ENCODE measurements at regions not wholly inside any gene's neighbourhood (a gene's known extent, or its start where the extent isn't known, plus 50 kb on each side); places are given as distances from the start of the nearest gene placed in this dataset.
"Not testable (repeated sequence)": the region's sequence is repeated elsewhere in the genome, so short reads cannot be mapped to it uniquely, and the experiment has no call there.

- ATAC-seq (ENCODE audit: low read depth) = no peak
- no peaks in the 10 kb centered on the region for H3K9me3 Mint-ChIP-seq
- H3K4me3 Mint-ChIP-seq = no peak overlapping the region
- no peaks in the 10 kb centered on the region for H3K4me1 Mint-ChIP-seq
- no peaks in the 10 kb centered on the region for H3K27me3 Mint-ChIP-seq
- DNase-seq (ENCODE audit: low spot score in 2 of 2) = no peak
- no peak overlapping the region for H3K27ac Mint-ChIP-seq
- no peaks in the 10 kb centered on the region for H3K36me3 Mint-ChIP-seq
These were observed 78.4 kb upstream of the RAP1B start for GRCh38 chr12:68532204-68532886.

GRCh38 chr12:68532887-68533248, 77.8 kb upstream of the RAP1B start:
- Mint-ChIP-seq H3K4me1 (no peaks in the 10 kb centered on the region), H3K27ac (no peak overlapping the region), H3K27me3 (no peaks in the 10 kb centered on the region)

GRCh38 chr12:68534108-68534507, 76.6 kb upstream of the RAP1B start:
- H3K4me1 Mint-ChIP-seq = no peaks in the 10 kb centered on the region
- H3K36me3 Mint-ChIP-seq = no peaks in the 10 kb centered on the region
- H3K9me3 Mint-ChIP-seq = no peaks in the 10 kb centered on the region
- DNase-seq (ENCODE audit: low spot score in 2 of 2) (no peak), ATAC-seq (ENCODE audit: low read depth) (no peak)
- H3K27me3 Mint-ChIP-seq = no peaks in the 10 kb centered on the region
- H3K4me3 Mint-ChIP-seq = no peak overlapping the region
- H3K27ac Mint-ChIP-seq = no peak overlapping the region

More at GRCh38 chr12:68532887-68533248, 77.8 kb upstream of the RAP1B start:
- DNase-seq (ENCODE audit: low spot score in 2 of 2) (no peak), ATAC-seq (ENCODE audit: low read depth) (no peak)
- Mint-ChIP-seq H3K4me3 (no peak overlapping the region), H3K36me3 (no peaks in the 10 kb centered on the region), H3K9me3 (no peaks in the 10 kb centered on the region)

GRCh38 chr12:68536885-68537485, 73.7 kb upstream of the RAP1B start:
- DNase-seq (ENCODE audit: low spot score in 2 of 2) (no peak), ATAC-seq (ENCODE audit: low read depth) (no peak)
- Mint-ChIP-seq H3K9me3 (peaks cover 6% of the 10 kb centered on the region), H3K27ac (no peak overlapping the region), H3K4me3 (no peak overlapping the region), H3K27me3 (peaks cover 2% of the 10 kb centered on the region), H3K36me3 (peaks cover 3% of the 10 kb centered on the region), H3K4me1 (no peaks in the 10 kb centered on the region)

GRCh38 chr12:68537571-68537970, 73.1 kb upstream of the RAP1B start:
- no peak overlapping the region for H3K4me3 Mint-ChIP-seq
- peaks cover 2% of the 10 kb centered on the region for H3K27me3 Mint-ChIP-seq
- no peak overlapping the region for H3K27ac Mint-ChIP-seq
- peaks cover 6% of the 10 kb centered on the region for H3K9me3 Mint-ChIP-seq
- H3K36me3 Mint-ChIP-seq = peaks cover 3% of the 10 kb centered on the region
- no peak for ATAC-seq (ENCODE audit: low read depth)
- H3K4me1 Mint-ChIP-seq = no peaks in the 10 kb centered on the region
- DNase-seq (ENCODE audit: low spot score in 2 of 2) = no peak

- Mint-ChIP-seq H3K27me3 (peaks cover 2% of the 10 kb centered on the region), H3K4me3 (no peak overlapping the region), H3K4me1 (no peaks in the 10 kb centered on the region), H3K9me3 (peaks cover 6% of the 10 kb centered on the region), H3K36me3 (peaks cover 3% of the 10 kb centered on the region), H3K27ac (no peak overlapping the region)
- no peak for DNase-seq (ENCODE audit: low spot score in 2 of 2)
- ATAC-seq (ENCODE audit: low read depth) = peak; percentile 78
These were observed 71.7 kb upstream of the RAP1B start for GRCh38 chr12:68538726-68539614.

GRCh38 chr12:68539615-68539952, 71.1 kb upstream of the RAP1B start:
- peaks cover 6% of the 10 kb centered on the region for H3K9me3 Mint-ChIP-seq
- H3K27ac Mint-ChIP-seq = no peak overlapping the region
- H3K4me1 Mint-ChIP-seq = no peaks in the 10 kb centered on the region
- no peak for ATAC-seq (ENCODE audit: low read depth)
- DNase-seq (ENCODE audit: low spot score in 2 of 2) = no peak
- H3K4me3 Mint-ChIP-seq = no peak overlapping the region
- peaks cover 2% of the 10 kb centered on the region for H3K27me3 Mint-ChIP-seq
- peaks cover 3% of the 10 kb centered on the region for H3K36me3 Mint-ChIP-seq

GRCh38 chr12:68540768-68541167, 69.9 kb upstream of the RAP1B start:
- not testable (repeated sequence) for H3K36me3 Mint-ChIP-seq; H3K4me1 Mint-ChIP-seq; DNase-seq (ENCODE audit: low spot score in 2 of 2); H3K9me3 Mint-ChIP-seq; ATAC-seq (ENCODE audit: low read depth); H3K27me3 Mint-ChIP-seq; H3K27ac Mint-ChIP-seq; H3K4me3 Mint-ChIP-seq

GRCh38 chr12:68547318-68547717, 63.4 kb upstream of the RAP1B start:
- not testable (repeated sequence) for ATAC-seq (ENCODE audit: low read depth); H3K27me3 Mint-ChIP-seq; H3K27ac Mint-ChIP-seq; DNase-seq (ENCODE audit: low spot score in 2 of 2); H3K4me1 Mint-ChIP-seq; H3K4me3 Mint-ChIP-seq
- peaks cover 13% of the 10 kb centered on the region for H3K36me3 Mint-ChIP-seq
- peaks cover 11% of the 10 kb centered on the region for H3K9me3 Mint-ChIP-seq

- Mint-ChIP-seq H3K36me3 (peaks cover 11% of the 10 kb centered on the region), H3K27me3 (peaks cover 11% of the 10 kb centered on the region)
- not testable (repeated sequence) for ATAC-seq (ENCODE audit: low read depth); H3K4me1 Mint-ChIP-seq; H3K27ac Mint-ChIP-seq; DNase-seq (ENCODE audit: low spot score in 2 of 2); H3K4me3 Mint-ChIP-seq; H3K9me3 Mint-ChIP-seq
These were observed 58.0 kb upstream of the RAP1B start for GRCh38 chr12:68552605-68553195.

- ATAC-seq (ENCODE audit: low read depth) = no peak
- H3K9me3 Mint-ChIP-seq = no peaks in the 10 kb centered on the region
- no peaks in the 10 kb centered on the region for H3K4me1 Mint-ChIP-seq
- no peak overlapping the region for H3K27ac Mint-ChIP-seq
- peaks cover 4% of the 10 kb centered on the region for H3K27me3 Mint-ChIP-seq
- no peak overlapping the region for H3K4me3 Mint-ChIP-seq
- H3K36me3 Mint-ChIP-seq = no peaks in the 10 kb centered on the region
- no peak for DNase-seq (ENCODE audit: low spot score in 2 of 2)
These were observed 53.5 kb upstream of the RAP1B start for GRCh38 chr12:68557011-68557730.

GRCh38 chr12:68559246-68559645, 51.5 kb upstream of the RAP1B start:
- Mint-ChIP-seq H3K4me3 (no peak overlapping the region), H3K9me3 (no peaks in the 10 kb centered on the region), H3K36me3 (no peaks in the 10 kb centered on the region), H3K4me1 (peaks cover 4% of the 10 kb centered on the region), H3K27ac (no peak overlapping the region), H3K27me3 (peaks cover 2% of the 10 kb centered on the region)
- DNase-seq (ENCODE audit: low spot score in 2 of 2) (no peak), ATAC-seq (ENCODE audit: low read depth) (no peak)

GRCh38 chr12:68559984-68560850, 50.5 kb upstream of the RAP1B start:
- Mint-ChIP-seq H3K27me3 (no peaks in the 10 kb centered on the region), H3K27ac (no peak overlapping the region), H3K36me3 (no peaks in the 10 kb centered on the region), H3K9me3 (no peaks in the 10 kb centered on the region), H3K4me1 (peaks cover 5% of the 10 kb centered on the region), H3K4me3 (no peak overlapping the region)
- no peak for DNase-seq (ENCODE audit: low spot score in 2 of 2)
- ATAC-seq (ENCODE audit: low read depth) = no peak

Data from memory B cell (primary cell).